H1 (cell line): ENCODE measurements at regions not wholly inside any gene's neighbourhood (a gene's known extent, or its start where the extent isn't known, plus 50 kb on each side); places are given as distances from the start of the nearest gene placed in this dataset.

Experiments
- CTCF ChIA-PET: fragments of 300-600 bp; sonication (Branson Sonifier 250); formaldehyde crosslinking; loops from one replicate; lab custom pipeline; 2021; ENCODE audit not compliant: partially characterized antibody; lab: Charles Lee
- POLR2A ChIA-PET: fragments of 300-600 bp; sonication (Branson Sonifier 250); formaldehyde crosslinking; loops from one replicate; lab custom pipeline; 2021; ENCODE audit warnings: inconsistent platforms; ENCODE audit not compliant: partially characterized antibody; lab: Charles Lee
- DNase-seq, 2 experiments: peaks; one replicate each; pipeline versions ENCODE4 v3.0.0 to v3.0.0-alpha.2; 2010 to 2022; ENCODE audit warnings: low spot score in 2 of 2, low read depth in 1 of 2, mixed read lengths in 1 of 2
- FAIRE-seq: peaks from 2 replicates; lab custom pipeline; 2011; peaks lifted over from hg19 to GRCh38; lab: Jason Lieb, UNC
- H2AFZ ChIP-seq: 2 replicates; pipeline ENCODE4 v1.8.1; 2012; ENCODE audit warnings: low read length, inconsistent platforms
- H2AK5ac ChIP-seq: 2 replicates; pipeline ENCODE4 v1.6.1; 2013; ENCODE audit warnings: low read depth, low read length
- H2BK120ac ChIP-seq: replicated peaks from 2 replicates; pipeline ENCODE3; 2013; ENCODE audit warnings: low read depth, low read length, inconsistent platforms
- H2BK12ac ChIP-seq: 2 replicates; pipeline ENCODE4 v1.6.1; 2013; ENCODE audit warnings: low read depth, low read length
- H2BK15ac ChIP-seq: 2 replicates; pipeline ENCODE4 v1.6.1; 2013; ENCODE audit warnings: low read length
- H2BK20ac ChIP-seq: 2 replicates; pipeline ENCODE4 v1.6.1; 2013; ENCODE audit warnings: low read length
- H2BK5ac ChIP-seq: 2 replicates; pipeline ENCODE4 v1.6.1; 2013; ENCODE audit warnings: low read depth, low read length
- H3K14ac ChIP-seq: 2 replicates; pipeline ENCODE4 v1.6.1; 2013; ENCODE audit warnings: inconsistent platforms; ENCODE audit not compliant: insufficient read length
- H3K18ac ChIP-seq: 2 replicates; pipeline ENCODE4 v1.6.1; 2013; ENCODE audit warnings: low read length; ENCODE audit errors: extremely low read depth
- H3K23ac ChIP-seq: 2 replicates; pipeline ENCODE4 v1.6.1; 2013; ENCODE audit warnings: inconsistent platforms; ENCODE audit not compliant: insufficient read length
- H3K23me2 ChIP-seq: 2 replicates; pipeline ENCODE4 v1.6.1; 2013; ENCODE audit warnings: low read depth, low read length
- H3K27ac ChIP-seq: 2 replicates; pipeline ENCODE4 v1.6.1; 2011; ENCODE audit warnings: low read depth, low read length, inconsistent platforms
- H3K27me3 ChIP-seq, 4 experiments: replicated peaks in 1 of 4; 1 replicate in 1 of 4; 2 replicates in 3 of 4; pipeline versions ENCODE4 v1.6.1 to v1.8.1; 2011 to 2013; ENCODE audit warnings: low read length in 3 of 4, mild to moderate bottlenecking in 3 of 4, inconsistent platforms in 2 of 4, mixed read lengths in 2 of 4, moderate library complexity in 1 of 4; ENCODE audit not compliant: control insufficient read depth in 3 of 4, insufficient read depth in 3 of 4; ENCODE audit errors: extremely low read depth in 1 of 4
- H3K36me3 ChIP-seq, 4 experiments: 2 replicates each; pipeline versions ENCODE4 v1.6.1 to v1.8.1; 2011 to 2013; ENCODE audit warnings: mild to moderate bottlenecking in 4 of 4, low read length in 3 of 4, moderate library complexity in 2 of 4, control low read depth in 1 of 4, inconsistent platforms in 1 of 4; ENCODE audit not compliant: insufficient read depth in 4 of 4, control insufficient read depth in 2 of 4
- H3K4ac ChIP-seq: replicated peaks from 2 replicates; pipeline ENCODE3; 2013; ENCODE audit warnings: low read length, low read depth, mixed read lengths, inconsistent platforms; ENCODE audit not compliant: insufficient read length
- H3K4me1 ChIP-seq, 4 experiments: replicated peaks in 1 of 4; 1 replicate in 1 of 4; 2 replicates in 3 of 4; pipeline versions ENCODE4 v1.6.1 to v1.8.1; 2011 to 2013; ENCODE audit warnings: low read length in 3 of 4, inconsistent platforms in 2 of 4, mixed read lengths in 1 of 4; ENCODE audit not compliant: insufficient read depth in 4 of 4, control insufficient read depth in 3 of 4
- H3K4me2 ChIP-seq, 2 experiments: 2 replicates each; pipeline versions ENCODE4 v1.6.1 to v1.8.1; 2011 to 2013; ENCODE audit warnings: low read depth in 2 of 2, low read length in 2 of 2, control low read depth in 1 of 2, inconsistent platforms in 1 of 2, mild to moderate bottlenecking in 1 of 2; ENCODE audit not compliant: insufficient read depth in 1 of 2
- H3K4me3 ChIP-seq, 4 experiments: fragments of 200-600, 300-600 bp in 1 of 4; sonication (generic), shearing (Covaris generic), sonication (Bioruptor Twin) in 1 of 4; 2 replicates each; pipeline versions ENCODE4 v1.5.1 to v1.8.1; 2011 to 2016; ENCODE audit warnings: low read length in 4 of 4, low read depth in 3 of 4, control low read depth in 2 of 4, inconsistent platforms in 2 of 4, mild to moderate bottlenecking in 2 of 4, mixed read lengths in 1 of 4, moderate library complexity in 1 of 4; ENCODE audit not compliant: insufficient read depth in 2 of 4; ENCODE audit errors: extremely low read depth in 1 of 4
- H3K56ac ChIP-seq: replicated peaks from 2 replicates; pipeline ENCODE3; 2013; ENCODE audit warnings: low read depth, mild to moderate bottlenecking, mixed read lengths, low read length, inconsistent platforms; ENCODE audit not compliant: insufficient read length
- H3K79me1 ChIP-seq: 2 replicates; pipeline ENCODE4 v1.6.1; 2013; ENCODE audit warnings: low read depth, low read length, control low read depth
- H3K79me2 ChIP-seq, 2 experiments: 2 replicates each; pipeline versions ENCODE4 v1.6.1 to v1.8.1; 2012 to 2013; ENCODE audit warnings: low read length in 2 of 2, mild to moderate bottlenecking in 2 of 2, inconsistent platforms in 1 of 2; ENCODE audit not compliant: insufficient read depth in 2 of 2, control insufficient read depth in 1 of 2
- H3K9ac ChIP-seq, 4 experiments: replicated peaks in 1 of 4; 1 replicate in 1 of 4; 2 replicates in 3 of 4; pipeline versions ENCODE4 v1.6.1 to v1.8.1; 2011 to 2013; ENCODE audit warnings: low read depth in 3 of 4, low read length in 3 of 4, control low read depth in 2 of 4, mild to moderate bottlenecking in 2 of 4, moderate library complexity in 2 of 4, inconsistent platforms in 1 of 4; ENCODE audit errors: extremely low read depth in 1 of 4
- H3K9me3 ChIP-seq, 2 experiments: 2 replicates each; pipeline versions ENCODE4 v1.6.1 to v1.8.1; 2012 to 2013; ENCODE audit warnings: mild to moderate bottlenecking in 2 of 2, moderate library complexity in 2 of 2, control low read depth in 1 of 2, inconsistent platforms in 1 of 2, low read depth in 1 of 2, low read length in 1 of 2, mixed read lengths in 1 of 2; ENCODE audit not compliant: insufficient read depth in 2 of 2
- H4K20me1 ChIP-seq, 2 experiments: replicated peaks in 1 of 2; 2 replicates each; pipeline versions ENCODE3 to v1.8.1; 2011 to 2013; ENCODE audit warnings: inconsistent platforms in 2 of 2, low read length in 2 of 2, mild to moderate bottlenecking in 1 of 2; ENCODE audit not compliant: insufficient read depth in 2 of 2, control insufficient read depth in 1 of 2
- H4K5ac ChIP-seq: 2 replicates; pipeline ENCODE4 v1.6.1; 2013; ENCODE audit warnings: low read length, low read depth, mixed read lengths, inconsistent platforms; ENCODE audit not compliant: insufficient read length
- H4K8ac ChIP-seq: 2 replicates; pipeline ENCODE4 v1.8.0; 2013; ENCODE audit warnings: mild to moderate bottlenecking, moderate library complexity, low read length, inconsistent platforms; ENCODE audit not compliant: insufficient read depth; ENCODE audit errors: extremely low read depth
- H4K91ac ChIP-seq: replicated peaks from 2 replicates; pipeline ENCODE3; 2013; ENCODE audit warnings: low read length, mixed read lengths, inconsistent platforms; ENCODE audit not compliant: insufficient read length
- CREB1 ChIP-seq: IDR thresholded peaks from 2 replicates; pipeline ENCODE4 v1.6.1; 2012; ENCODE audit warnings: inconsistent platforms
- POLR2A ChIP-seq, 2 experiments: IDR thresholded peaks; 1 replicate in 1 of 2; 2 replicates in 1 of 2; pipeline ENCODE4 v1.6.1; 2011; ENCODE audit warnings: low read depth in 2 of 2, low read length in 2 of 2, mild to moderate bottlenecking in 2 of 2; ENCODE audit errors: control extremely low read depth in 1 of 2
- WGBS, 2 experiments: shearing (Covaris generic) in 1 of 2; methylation state at CpG; one replicate each; pipeline versions ENCODE4 v1.1.6 to v1.1.7; 2013 to 2015; ENCODE audit warnings: low lambda C conversion rate in 2 of 2, mixed read lengths in 2 of 2, inconsistent platforms in 1 of 2, low coverage in 1 of 2, missing lambda C conversion rate in 1 of 2; ENCODE audit not compliant: insufficient replicate concordance in 2 of 2, insufficient coverage in 1 of 2, insufficient read length in 1 of 2; ENCODE audit errors: extremely low coverage in 1 of 2, missing lambda C conversion rate in 1 of 2; 5-methylcytosine and 5-hydroxymethylcytosine counted together

DNA sequence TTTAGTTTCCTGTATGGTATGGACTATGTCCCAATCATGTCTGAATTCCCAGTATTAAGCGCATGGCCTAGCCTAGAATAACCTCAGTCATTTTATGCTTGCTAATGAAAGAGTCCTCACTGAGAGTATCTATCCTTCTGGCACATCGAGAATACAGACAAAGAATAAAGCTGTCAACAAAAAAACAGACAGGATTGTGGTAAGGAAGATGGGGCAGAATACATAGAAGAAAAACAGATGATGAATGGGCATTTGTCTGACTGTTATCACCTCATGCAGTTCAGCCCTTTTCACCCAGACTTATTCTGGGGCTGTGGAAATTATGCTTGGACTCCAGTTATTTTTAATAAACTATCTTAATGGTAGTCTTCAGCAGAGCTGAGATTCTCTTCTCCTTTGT, 363.8 kb upstream of the TNC start:
- no peak overlapping the region for H3K4me2 ChIP-seq
- TF ChIP-seq POLR2A (IDR thresholded peaks at IDR 0.05; ENCODE audit: control extremely low read depth in 1 of 2, low read depth in 2 of 2, low read length in 2 of 2) (peak in 1 of 2 experiments; percentile 58; a peak in 1 of 3 replicates), CREB1 (no peak)

More for the DNA sequence above, 363.8 kb upstream of the TNC start:
- Histone ChIP-seq H3K36me3 (peaks cover 0 to 37% (median 4%) of the 10 kb centered on the region in 4 experiments; a peak in 5 of 8 replicates), H2AFZ (no peak overlapping the region), H3K4me3 (no peak overlapping the region), H3K56ac (no peak overlapping the region), H3K9me3 (no peaks in the 10 kb centered on the region), H2BK12ac (no peak overlapping the region), H3K27me3 (no peaks in the 10 kb centered on the region), H2BK20ac (no peak overlapping the region), H2BK120ac (no peak overlapping the region), H3K79me1 (no peaks in the 10 kb centered on the region; the same call in 1 of the 2 replicates), H3K9ac (no peak overlapping the region), H3K79me2 (peaks cover 0 to 6% of the 10 kb centered on the region in 2 experiments; a peak in 1 of 4 replicates), H3K4ac (no peak overlapping the region), H4K20me1 (peaks cover 0 to 2% of the 10 kb centered on the region in 2 experiments), H3K27ac (no peak overlapping the region), H2BK5ac (no peak overlapping the region), H3K18ac (no peak overlapping the region), H3K23ac (no peak overlapping the region), H4K91ac (no peak overlapping the region), H2AK5ac (no peak overlapping the region), H2BK15ac (no peak overlapping the region), H3K14ac (no peak overlapping the region), H4K8ac (no peak overlapping the region), H3K4me1 (peaks cover 0 to 6% (median 2%) of the 10 kb centered on the region in 4 experiments; a peak in 2 of 7 replicates), H3K23me2 (no peaks in the 10 kb centered on the region), H4K5ac (no peak overlapping the region)
- WGBS, 2 experiments, result 86% methylated on average over 2 of the region's 2 CpGs; no CpG with 5 or more reads in 1 of the 2 experiments
- no peak for FAIRE-seq
- DNase-seq, result no peak
- ChIA-PET CTCF (interaction anchor here (0.8 kb wide), 1 partner anchor 203 kb away, joined by 3 read pairs; no protein-coding TSS in a partner anchor), POLR2A (interaction anchor here (1.5 to 5.9 kb wide), 3 partner anchors 8 to 11 kb away, joined by 6 to 42 read pairs (median 12); no protein-coding TSS in a partner anchor)
